Mesendoderm (in vitro differentiated cells): ENCODE measurements at regions not wholly inside any gene's neighbourhood (a gene's known extent, or its start where the extent isn't known, plus 50 kb on each side); places are given as distances from the start of the nearest gene placed in this dataset.

ENCODE experiments used
- DNase-seq: peaks from one replicate; pipeline ENCODE4 v3.0.0; 2013
- H2AK5ac ChIP-seq: 2 replicates; pipeline ENCODE4 v1.6.1; 2013; ENCODE audit warnings: low read length, inconsistent platforms
- H2BK120ac ChIP-seq: 2 replicates; pipeline ENCODE4 v1.6.1; 2013; ENCODE audit warnings: low read depth, mild to moderate bottlenecking, low read length, moderate library complexity, mixed read lengths
- H2BK15ac ChIP-seq: replicated peaks from 2 replicates; pipeline ENCODE4 v1.6.1; 2013; ENCODE audit warnings: low read depth, mild to moderate bottlenecking, moderate library complexity
- H2BK5ac ChIP-seq: 2 replicates; pipeline ENCODE4 v1.6.1; 2013; ENCODE audit warnings: low read length, inconsistent platforms
- H3K18ac ChIP-seq: 2 replicates; pipeline ENCODE4 v1.6.1; 2013; ENCODE audit warnings: mild to moderate bottlenecking, low read length, mixed read lengths
- H3K23ac ChIP-seq: one replicate; pipeline ENCODE4 v1.6.1; 2013; ENCODE audit warnings: low read length
- H3K27ac ChIP-seq: 2 replicates; pipeline ENCODE4 v1.5.1; 2013; ENCODE audit warnings: low read depth, mild to moderate bottlenecking, inconsistent platforms, low read length, moderate library complexity
- H3K27me3 ChIP-seq: 2 replicates; pipeline ENCODE4 v1.6.1; 2013; ENCODE audit warnings: low read length, control low read depth, mild to moderate bottlenecking, inconsistent platforms; ENCODE audit not compliant: insufficient read depth, poor library complexity
- H3K36me3 ChIP-seq: 2 replicates; pipeline ENCODE4 v1.6.1; 2013; ENCODE audit warnings: low read length, inconsistent platforms; ENCODE audit not compliant: control insufficient read depth, insufficient read depth
- H3K4ac ChIP-seq: one replicate; pipeline ENCODE4 v1.6.1; 2013; ENCODE audit warnings: low read depth, mild to moderate bottlenecking, low read length, moderate library complexity
- H3K4me1 ChIP-seq: 2 replicates; pipeline ENCODE4 v1.6.1; 2013; ENCODE audit warnings: low read depth, low read length, inconsistent platforms; ENCODE audit not compliant: control insufficient read depth
- H3K4me2 ChIP-seq: 2 replicates; pipeline ENCODE4 v1.6.1; 2013; ENCODE audit warnings: low read length
- H3K4me3 ChIP-seq: 2 replicates; pipeline ENCODE4 v1.5.1; 2013; ENCODE audit warnings: mild to moderate bottlenecking, low read length
- H3K56ac ChIP-seq: one replicate; pipeline ENCODE4 v1.6.1; 2013; ENCODE audit warnings: low read length
- H3K79me1 ChIP-seq: 2 replicates; pipeline ENCODE4 v1.6.1; 2013; ENCODE audit warnings: low read length, inconsistent platforms
- H3K79me2 ChIP-seq: 2 replicates; pipeline ENCODE4 v1.6.1; 2013; ENCODE audit warnings: mild to moderate bottlenecking, low read length; ENCODE audit not compliant: control insufficient read depth, insufficient read depth
- H3K9ac ChIP-seq: 2 replicates; pipeline ENCODE4 v1.6.1; 2013; ENCODE audit warnings: low read length, inconsistent platforms
- H4K5ac ChIP-seq: one replicate; pipeline ENCODE4 v1.6.1; 2013; ENCODE audit warnings: low read length
- H4K8ac ChIP-seq: one replicate; pipeline ENCODE4 v1.6.1; 2013; ENCODE audit warnings: low read depth, mild to moderate bottlenecking, control low read depth, low read length, moderate library complexity
- WGBS: extraction: QIAGEN DNeasy Blood & Tissue Kit; methylation state at CpG from one replicate; pipeline ENCODE4 v1.1.7; 2013; ENCODE audit warnings: low lambda C conversion rate, missing lambda C conversion rate; ENCODE audit not compliant: insufficient coverage; ENCODE audit errors: extremely low coverage; 5-methylcytosine and 5-hydroxymethylcytosine counted together

DNA sequence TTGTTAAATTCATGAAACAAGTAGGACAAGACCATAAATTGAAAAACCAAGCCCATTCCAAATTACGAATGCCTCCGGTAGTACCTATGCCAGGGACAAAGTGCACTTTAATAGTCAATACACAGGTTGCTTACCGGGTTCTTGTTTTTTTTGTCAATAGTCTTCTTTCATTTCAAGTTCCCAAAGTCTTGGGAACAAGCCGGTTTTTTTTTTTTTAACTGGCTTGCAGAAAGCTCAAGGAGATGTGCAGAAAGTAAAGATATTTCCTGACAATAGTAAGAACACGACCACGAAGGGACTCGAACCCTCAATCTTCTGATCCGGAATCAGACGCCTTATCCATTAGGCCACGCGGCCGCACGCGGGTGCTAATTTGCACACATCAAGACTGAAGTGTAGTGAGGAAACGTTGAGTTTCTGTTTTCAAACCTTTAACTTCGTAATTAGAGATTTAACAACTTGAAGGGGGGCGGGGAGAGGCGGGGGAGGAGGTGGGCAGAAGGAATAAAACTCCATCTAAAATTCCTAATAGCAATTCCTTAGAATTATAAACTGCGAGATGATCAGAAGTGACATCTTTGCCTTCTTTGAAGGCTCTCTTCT, 181.0 kb downstream of the TRIM27 start:
- WGBS: no CpG with 5 or more reads among the region's 19 CpGs
- Histone ChIP-seq H2BK15ac (no peak overlapping the region), H4K8ac (no peak overlapping the region), H3K27ac (no peak overlapping the region), H3K27me3 (peaks cover 5% of the 10 kb centered on the region), H3K79me1 (no peaks in the 10 kb centered on the region), H3K9ac (peak overlapping the region; percentile 59), H2BK120ac (no peak overlapping the region), H3K36me3 (no peaks in the 10 kb centered on the region), H3K56ac (no peak overlapping the region), H3K4me2 (peak overlapping the region; percentile 75), H3K4me3 (peak overlapping the region; percentile 50), H3K18ac (no peak overlapping the region), H3K23ac (no peak overlapping the region), H2BK5ac (no peak overlapping the region), H4K5ac (no peak overlapping the region), H3K4me1 (no peaks in the 10 kb centered on the region), H2AK5ac (no peak overlapping the region), H3K79me2 (no peaks in the 10 kb centered on the region), H3K4ac (no peak overlapping the region)
- peak; percentile 97 for DNase-seq

DNA sequence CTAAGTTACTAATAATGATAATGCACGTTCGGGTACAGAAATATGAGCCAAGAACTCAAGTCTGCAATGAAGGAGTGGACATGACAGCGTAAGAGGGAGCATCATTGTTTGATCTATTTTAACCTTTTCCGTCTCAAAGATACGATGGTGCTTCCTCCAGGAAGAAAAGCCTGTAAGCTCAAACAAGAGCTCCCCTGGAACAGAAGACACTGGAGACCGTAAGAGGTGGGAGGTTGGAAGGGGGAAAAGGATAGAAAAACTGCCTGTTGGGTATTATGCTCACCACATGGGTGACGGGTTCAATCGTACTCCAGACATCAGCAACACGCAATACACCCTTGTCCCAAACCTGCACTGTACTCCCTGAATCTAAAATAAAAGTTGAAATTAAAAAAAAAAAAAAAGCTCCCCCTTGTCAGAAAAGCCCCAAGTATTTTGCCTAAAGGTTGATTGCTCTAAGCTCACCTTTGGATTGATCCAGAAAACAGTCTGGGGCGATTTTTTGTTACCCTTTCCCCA, 180.5 kb downstream of the TRIM27 start:
- H3K4me2 ChIP-seq: peak overlapping the region; percentile 75
- peak; percentile 50 for DNase-seq
- no peaks in the 10 kb centered on the region for H3K36me3 ChIP-seq
- no peak overlapping the region for H3K4ac ChIP-seq
- no peak overlapping the region for H2AK5ac ChIP-seq
- no peak overlapping the region for H3K18ac ChIP-seq
- peak overlapping the region; percentile 50 for H3K4me3 ChIP-seq
- H3K27ac ChIP-seq: no peak overlapping the region
- no peak overlapping the region for H2BK120ac ChIP-seq
- no peak overlapping the region for H2BK15ac ChIP-seq
- no peak overlapping the region for H3K23ac ChIP-seq
- no peaks in the 10 kb centered on the region for H3K79me2 ChIP-seq
- peaks cover 5% of the 10 kb centered on the region for H3K27me3 ChIP-seq
- no peaks in the 10 kb centered on the region for H3K79me1 ChIP-seq
- peak overlapping the region; percentile 5 for H3K56ac ChIP-seq
- H4K5ac ChIP-seq: no peak overlapping the region
- no CpG with 5 or more reads among the region's 10 CpGs for WGBS
- H3K4me1 ChIP-seq: no peaks in the 10 kb centered on the region
- no peak overlapping the region for H2BK5ac ChIP-seq
- H4K8ac ChIP-seq: no peak overlapping the region
- peak overlapping the region; percentile 59 for H3K9ac ChIP-seq

DNA sequence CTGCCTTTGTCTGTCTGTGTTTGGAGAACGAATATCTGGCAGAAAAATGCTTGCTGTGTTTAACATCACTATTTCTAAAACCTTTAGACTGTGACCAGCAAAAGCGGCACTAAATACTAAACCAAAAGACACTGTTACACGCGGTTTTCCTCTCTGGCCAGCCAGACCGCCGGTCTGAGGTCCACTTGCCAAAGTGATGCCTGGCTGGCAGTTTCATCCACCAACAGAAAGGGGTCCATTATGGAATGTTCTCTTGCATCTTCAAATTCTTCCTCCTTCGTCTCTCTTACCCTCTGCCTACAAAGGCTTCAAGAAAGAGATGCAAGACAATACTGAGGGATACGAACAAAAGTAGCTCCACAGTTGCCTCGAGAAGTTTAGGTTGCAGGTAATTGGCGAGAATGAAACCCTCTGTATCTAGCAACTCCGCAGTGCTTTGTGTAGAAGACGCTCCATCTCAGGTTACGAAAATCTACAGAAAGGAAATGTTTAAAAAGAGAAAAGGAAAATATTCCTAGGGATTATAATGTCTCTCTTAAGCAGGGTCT, 176.6 kb downstream of the TRIM27 start:
- Histone ChIP-seq H3K9ac (no peak overlapping the region), H3K27ac (no peak overlapping the region), H2BK120ac (no peak overlapping the region), H2AK5ac (no peak overlapping the region), H3K23ac (no peak overlapping the region), H4K5ac (no peak overlapping the region), H3K4me1 (no peaks in the 10 kb centered on the region), H2BK15ac (no peak overlapping the region), H3K79me2 (no peaks in the 10 kb centered on the region), H4K8ac (no peak overlapping the region), H3K4me2 (peak overlapping the region; percentile 75), H3K4me3 (peak overlapping the region; percentile 30), H3K79me1 (no peaks in the 10 kb centered on the region), H3K18ac (no peak overlapping the region), H2BK5ac (no peak overlapping the region), H3K56ac (no peak overlapping the region), H3K36me3 (no peaks in the 10 kb centered on the region), H3K27me3 (peaks cover 2% of the 10 kb centered on the region), H3K4ac (no peak overlapping the region)
- peak; percentile 48 for DNase-seq
- no CpG with 5 or more reads among the region's 13 CpGs for WGBS

DNA sequence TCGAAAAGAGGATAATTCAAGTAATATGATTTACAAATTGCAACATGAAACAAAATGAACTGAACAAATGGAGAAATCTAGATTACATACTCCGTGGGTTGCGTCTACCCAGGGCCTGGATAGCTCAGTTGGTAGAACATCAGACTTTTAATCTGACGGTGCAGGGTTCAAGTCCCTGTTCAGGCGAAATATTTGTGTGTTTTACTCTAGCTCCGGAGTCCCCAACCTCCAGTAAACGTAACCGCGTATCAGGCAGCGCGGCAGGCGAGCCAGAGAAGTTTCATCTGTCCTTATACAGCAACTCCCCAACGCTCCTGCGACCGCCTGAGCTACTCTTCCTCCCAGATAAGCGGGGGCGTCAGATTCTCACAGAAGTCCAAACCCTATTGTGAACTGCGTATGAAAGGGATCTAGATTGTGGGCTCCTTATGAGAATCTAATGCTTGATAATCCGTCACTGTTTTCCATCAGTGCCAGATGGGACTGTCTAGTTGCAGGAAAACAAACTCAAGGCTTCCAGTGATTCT, 176.1 kb downstream of the TRIM27 start:
- no peak overlapping the region for H3K4me2 ChIP-seq
- H3K27ac ChIP-seq: no peak overlapping the region
- no peak overlapping the region for H3K4me3 ChIP-seq
- H3K18ac ChIP-seq: no peak overlapping the region
- no peak overlapping the region for H2BK15ac ChIP-seq
- H3K36me3 ChIP-seq: no peaks in the 10 kb centered on the region
- H3K56ac ChIP-seq: no peak overlapping the region
- H3K27me3 ChIP-seq: peaks cover 2% of the 10 kb centered on the region
- H3K9ac ChIP-seq: no peak overlapping the region
- H2BK120ac ChIP-seq: no peak overlapping the region
- DNase-seq: peak; percentile 98
- H3K4ac ChIP-seq: no peak overlapping the region
- no peaks in the 10 kb centered on the region for H3K4me1 ChIP-seq
- H2BK5ac ChIP-seq: no peak overlapping the region
- no peak overlapping the region for H4K5ac ChIP-seq
- no peak overlapping the region for H4K8ac ChIP-seq
- no peaks in the 10 kb centered on the region for H3K79me1 ChIP-seq
- no CpG with 5 or more reads among the region's 19 CpGs for WGBS
- H3K79me2 ChIP-seq: no peaks in the 10 kb centered on the region
- no peak overlapping the region for H3K23ac ChIP-seq
- no peak overlapping the region for H2AK5ac ChIP-seq

DNA sequence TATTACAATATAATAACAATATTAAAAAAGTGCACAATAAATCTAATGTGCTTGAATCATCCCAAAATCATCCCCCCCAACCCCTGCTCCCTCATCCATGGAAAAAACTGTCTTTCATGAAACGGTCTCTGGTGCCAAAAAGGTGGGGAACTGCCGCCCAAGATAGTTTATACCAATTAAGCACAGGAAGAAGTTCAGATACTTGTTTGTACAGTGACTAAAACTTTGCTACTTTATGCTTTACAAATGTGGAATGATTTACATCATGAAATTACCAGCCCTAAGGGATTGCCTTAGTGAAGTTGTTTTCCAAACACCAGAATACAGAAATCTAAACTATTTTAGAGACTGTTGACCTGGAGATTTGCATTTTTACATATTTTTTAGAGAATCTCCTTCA, 175.6 kb downstream of the TRIM27 start:
- Histone ChIP-seq H2BK15ac (no peak overlapping the region), H3K23ac (no peak overlapping the region), H3K27ac (no peak overlapping the region), H3K56ac (no peak overlapping the region), H4K8ac (no peak overlapping the region), H3K27me3 (peaks cover 2% of the 10 kb centered on the region), H3K18ac (no peak overlapping the region), H3K79me1 (no peaks in the 10 kb centered on the region), H3K79me2 (no peaks in the 10 kb centered on the region), H3K9ac (no peak overlapping the region), H2BK5ac (no peak overlapping the region), H3K4me2 (no peak overlapping the region), H3K36me3 (no peaks in the 10 kb centered on the region), H2AK5ac (no peak overlapping the region), H3K4ac (no peak overlapping the region), H4K5ac (no peak overlapping the region), H3K4me3 (no peak overlapping the region), H2BK120ac (no peak overlapping the region), H3K4me1 (no peaks in the 10 kb centered on the region)
- no peak for DNase-seq
- WGBS: no CpG with 5 or more reads among the region's 2 CpGs
